H1 (cell line): ENCODE measurements at regions not wholly inside any gene's neighbourhood (a gene's known extent, or its start where the extent isn't known, plus 50 kb on each side); places are given as distances from the start of the nearest gene placed in this dataset.

Source experiments
- ZNF274 ChIP-seq: IDR thresholded peaks from 2 replicates; pipeline ENCODE4 v1.7.0; 2012; ENCODE audit warnings: low read length, borderline replicate concordance; ENCODE audit errors: extremely low read depth
- TF ChIP-seq, protein P1 (sequence below): fragments of 300-600 bp; sonication (generic); IDR thresholded peaks from 2 replicates; pipeline ENCODE4 v1.7.1; 2012; ENCODE audit warnings: low read length, moderate library complexity, mild to moderate bottlenecking, inconsistent platforms; ENCODE audit not compliant: insufficient replicate concordance

DNA sequence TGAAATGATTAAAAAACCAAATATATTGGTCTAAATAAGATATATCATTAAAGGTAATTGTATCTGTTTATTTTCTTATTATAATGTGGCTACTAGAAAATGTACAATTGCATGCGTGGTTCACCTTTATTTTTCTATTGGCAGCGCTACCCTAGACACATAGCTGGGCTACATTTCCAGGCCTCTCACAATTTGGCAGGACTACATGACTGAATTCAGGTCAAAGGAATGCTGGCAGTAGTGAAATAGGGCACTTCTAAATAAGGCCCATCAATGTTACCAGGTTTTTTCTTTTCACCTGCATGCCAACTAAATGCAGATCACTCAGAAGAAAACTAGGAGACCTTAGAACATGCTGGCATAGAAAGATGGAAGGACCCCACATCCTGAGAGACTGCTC is 1072.9 kb upstream of the SLIT2 start (continued):
- TF ChIP-seq, protein P1, sequence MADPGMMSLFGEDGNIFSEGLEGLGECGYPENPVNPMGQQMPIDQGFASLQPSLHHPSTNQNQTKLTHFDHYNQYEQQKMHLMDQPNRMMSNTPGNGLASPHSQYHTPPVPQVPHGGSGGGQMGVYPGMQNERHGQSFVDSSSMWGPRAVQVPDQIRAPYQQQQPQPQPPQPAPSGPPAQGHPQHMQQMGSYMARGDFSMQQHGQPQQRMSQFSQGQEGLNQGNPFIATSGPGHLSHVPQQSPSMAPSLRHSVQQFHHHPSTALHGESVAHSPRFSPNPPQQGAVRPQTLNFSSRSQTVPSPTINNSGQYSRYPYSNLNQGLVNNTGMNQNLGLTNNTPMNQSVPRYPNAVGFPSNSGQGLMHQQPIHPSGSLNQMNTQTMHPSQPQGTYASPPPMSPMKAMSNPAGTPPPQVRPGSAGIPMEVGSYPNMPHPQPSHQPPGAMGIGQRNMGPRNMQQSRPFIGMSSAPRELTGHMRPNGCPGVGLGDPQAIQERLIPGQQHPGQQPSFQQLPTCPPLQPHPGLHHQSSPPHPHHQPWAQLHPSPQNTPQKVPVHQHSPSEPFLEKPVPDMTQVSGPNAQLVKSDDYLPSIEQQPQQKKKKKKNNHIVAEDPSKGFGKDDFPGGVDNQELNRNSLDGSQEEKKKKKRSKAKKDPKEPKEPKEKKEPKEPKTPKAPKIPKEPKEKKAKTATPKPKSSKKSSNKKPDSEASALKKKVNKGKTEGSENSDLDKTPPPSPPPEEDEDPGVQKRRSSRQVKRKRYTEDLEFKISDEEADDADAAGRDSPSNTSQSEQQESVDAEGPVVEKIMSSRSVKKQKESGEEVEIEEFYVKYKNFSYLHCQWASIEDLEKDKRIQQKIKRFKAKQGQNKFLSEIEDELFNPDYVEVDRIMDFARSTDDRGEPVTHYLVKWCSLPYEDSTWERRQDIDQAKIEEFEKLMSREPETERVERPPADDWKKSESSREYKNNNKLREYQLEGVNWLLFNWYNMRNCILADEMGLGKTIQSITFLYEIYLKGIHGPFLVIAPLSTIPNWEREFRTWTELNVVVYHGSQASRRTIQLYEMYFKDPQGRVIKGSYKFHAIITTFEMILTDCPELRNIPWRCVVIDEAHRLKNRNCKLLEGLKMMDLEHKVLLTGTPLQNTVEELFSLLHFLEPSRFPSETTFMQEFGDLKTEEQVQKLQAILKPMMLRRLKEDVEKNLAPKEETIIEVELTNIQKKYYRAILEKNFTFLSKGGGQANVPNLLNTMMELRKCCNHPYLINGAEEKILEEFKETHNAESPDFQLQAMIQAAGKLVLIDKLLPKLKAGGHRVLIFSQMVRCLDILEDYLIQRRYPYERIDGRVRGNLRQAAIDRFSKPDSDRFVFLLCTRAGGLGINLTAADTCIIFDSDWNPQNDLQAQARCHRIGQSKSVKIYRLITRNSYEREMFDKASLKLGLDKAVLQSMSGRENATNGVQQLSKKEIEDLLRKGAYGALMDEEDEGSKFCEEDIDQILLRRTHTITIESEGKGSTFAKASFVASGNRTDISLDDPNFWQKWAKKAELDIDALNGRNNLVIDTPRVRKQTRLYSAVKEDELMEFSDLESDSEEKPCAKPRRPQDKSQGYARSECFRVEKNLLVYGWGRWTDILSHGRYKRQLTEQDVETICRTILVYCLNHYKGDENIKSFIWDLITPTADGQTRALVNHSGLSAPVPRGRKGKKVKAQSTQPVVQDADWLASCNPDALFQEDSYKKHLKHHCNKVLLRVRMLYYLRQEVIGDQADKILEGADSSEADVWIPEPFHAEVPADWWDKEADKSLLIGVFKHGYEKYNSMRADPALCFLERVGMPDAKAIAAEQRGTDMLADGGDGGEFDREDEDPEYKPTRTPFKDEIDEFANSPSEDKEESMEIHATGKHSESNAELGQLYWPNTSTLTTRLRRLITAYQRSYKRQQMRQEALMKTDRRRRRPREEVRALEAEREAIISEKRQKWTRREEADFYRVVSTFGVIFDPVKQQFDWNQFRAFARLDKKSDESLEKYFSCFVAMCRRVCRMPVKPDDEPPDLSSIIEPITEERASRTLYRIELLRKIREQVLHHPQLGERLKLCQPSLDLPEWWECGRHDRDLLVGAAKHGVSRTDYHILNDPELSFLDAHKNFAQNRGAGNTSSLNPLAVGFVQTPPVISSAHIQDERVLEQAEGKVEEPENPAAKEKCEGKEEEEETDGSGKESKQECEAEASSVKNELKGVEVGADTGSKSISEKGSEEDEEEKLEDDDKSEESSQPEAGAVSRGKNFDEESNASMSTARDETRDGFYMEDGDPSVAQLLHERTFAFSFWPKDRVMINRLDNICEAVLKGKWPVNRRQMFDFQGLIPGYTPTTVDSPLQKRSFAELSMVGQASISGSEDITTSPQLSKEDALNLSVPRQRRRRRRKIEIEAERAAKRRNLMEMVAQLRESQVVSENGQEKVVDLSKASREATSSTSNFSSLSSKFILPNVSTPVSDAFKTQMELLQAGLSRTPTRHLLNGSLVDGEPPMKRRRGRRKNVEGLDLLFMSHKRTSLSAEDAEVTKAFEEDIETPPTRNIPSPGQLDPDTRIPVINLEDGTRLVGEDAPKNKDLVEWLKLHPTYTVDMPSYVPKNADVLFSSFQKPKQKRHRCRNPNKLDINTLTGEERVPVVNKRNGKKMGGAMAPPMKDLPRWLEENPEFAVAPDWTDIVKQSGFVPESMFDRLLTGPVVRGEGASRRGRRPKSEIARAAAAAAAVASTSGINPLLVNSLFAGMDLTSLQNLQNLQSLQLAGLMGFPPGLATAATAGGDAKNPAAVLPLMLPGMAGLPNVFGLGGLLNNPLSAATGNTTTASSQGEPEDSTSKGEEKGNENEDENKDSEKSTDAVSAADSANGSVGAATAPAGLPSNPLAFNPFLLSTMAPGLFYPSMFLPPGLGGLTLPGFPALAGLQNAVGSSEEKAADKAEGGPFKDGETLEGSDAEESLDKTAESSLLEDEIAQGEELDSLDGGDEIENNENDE = no peak
- no peak for TF ChIP-seq ZNF274
